ENCODE measurements at regions not wholly inside any gene's neighbourhood (a gene's known extent, or its start where the extent isn't known, plus 50 kb on each side); places are given as distances from the start of the nearest gene placed in this dataset.
A peak's percentile ranks its signal among the peaks of the same experiment; 100 is the strongest.

DNA sequence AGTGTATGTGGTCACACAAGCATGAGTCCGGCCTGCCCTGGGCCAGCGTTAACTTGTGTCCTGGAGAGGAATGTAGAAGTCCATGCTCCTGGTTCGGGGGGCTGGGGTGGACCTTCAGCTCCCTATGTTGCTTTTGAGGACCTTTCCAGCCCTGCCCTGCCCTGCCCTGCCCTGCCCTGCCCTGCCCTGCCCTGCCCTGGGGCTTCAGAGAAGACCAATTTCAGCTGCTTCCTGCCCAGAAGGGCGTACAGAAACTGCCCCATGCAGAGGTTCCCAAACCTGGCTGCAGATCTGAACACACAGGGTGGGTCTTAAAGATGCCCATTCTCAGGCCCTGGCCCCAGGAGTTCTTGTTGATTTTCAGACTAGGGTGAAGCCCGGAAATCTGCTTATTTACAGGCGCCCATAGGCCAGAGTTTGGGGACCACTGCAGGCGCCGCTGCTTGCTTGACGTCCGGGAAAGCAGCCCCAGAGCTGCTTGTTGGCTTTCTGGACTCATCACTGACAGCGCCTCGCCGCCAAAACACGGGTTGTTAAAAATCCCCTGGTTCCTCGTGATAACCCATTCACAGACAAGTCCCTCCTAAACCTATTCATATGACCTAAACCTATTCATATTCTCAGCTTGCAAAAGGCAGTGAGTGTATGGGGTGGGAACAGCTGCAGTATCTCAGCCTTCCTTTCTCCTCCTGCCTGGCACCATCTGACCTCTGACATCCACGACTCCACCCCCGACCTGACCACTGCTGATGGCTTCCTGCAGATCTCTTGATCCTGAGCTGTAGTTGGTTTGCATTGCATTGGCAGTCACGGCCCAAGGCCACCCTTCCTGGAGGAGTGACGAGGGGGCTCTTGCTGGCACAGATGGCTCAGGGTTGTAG is 198.3 kb downstream of the GLI2 start:
- Histone ChIP-seq H3K36me3 (no peaks in the 10 kb centered on the region), H3K27me3 (no peaks in the 10 kb centered on the region), H3K4me1 (peaks cover 0 to 45% (median 2%) of the 10 kb centered on the region in 4 donors), H3K4me3 (no peak overlapping the region), H3K9me3 (no peaks in the 10 kb centered on the region), H3K27ac (no peak overlapping the region)
- DNase-seq, result no peak
- no peak for TF ChIP-seq POLR2A (IDR thresholded peaks at IDR 0.05)
- TF ChIP-seq, protein P1, sequence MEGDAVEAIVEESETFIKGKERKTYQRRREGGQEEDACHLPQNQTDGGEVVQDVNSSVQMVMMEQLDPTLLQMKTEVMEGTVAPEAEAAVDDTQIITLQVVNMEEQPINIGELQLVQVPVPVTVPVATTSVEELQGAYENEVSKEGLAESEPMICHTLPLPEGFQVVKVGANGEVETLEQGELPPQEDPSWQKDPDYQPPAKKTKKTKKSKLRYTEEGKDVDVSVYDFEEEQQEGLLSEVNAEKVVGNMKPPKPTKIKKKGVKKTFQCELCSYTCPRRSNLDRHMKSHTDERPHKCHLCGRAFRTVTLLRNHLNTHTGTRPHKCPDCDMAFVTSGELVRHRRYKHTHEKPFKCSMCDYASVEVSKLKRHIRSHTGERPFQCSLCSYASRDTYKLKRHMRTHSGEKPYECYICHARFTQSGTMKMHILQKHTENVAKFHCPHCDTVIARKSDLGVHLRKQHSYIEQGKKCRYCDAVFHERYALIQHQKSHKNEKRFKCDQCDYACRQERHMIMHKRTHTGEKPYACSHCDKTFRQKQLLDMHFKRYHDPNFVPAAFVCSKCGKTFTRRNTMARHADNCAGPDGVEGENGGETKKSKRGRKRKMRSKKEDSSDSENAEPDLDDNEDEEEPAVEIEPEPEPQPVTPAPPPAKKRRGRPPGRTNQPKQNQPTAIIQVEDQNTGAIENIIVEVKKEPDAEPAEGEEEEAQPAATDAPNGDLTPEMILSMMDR (IDR thresholded peaks at IDR 0.05), result no peak

DNA sequence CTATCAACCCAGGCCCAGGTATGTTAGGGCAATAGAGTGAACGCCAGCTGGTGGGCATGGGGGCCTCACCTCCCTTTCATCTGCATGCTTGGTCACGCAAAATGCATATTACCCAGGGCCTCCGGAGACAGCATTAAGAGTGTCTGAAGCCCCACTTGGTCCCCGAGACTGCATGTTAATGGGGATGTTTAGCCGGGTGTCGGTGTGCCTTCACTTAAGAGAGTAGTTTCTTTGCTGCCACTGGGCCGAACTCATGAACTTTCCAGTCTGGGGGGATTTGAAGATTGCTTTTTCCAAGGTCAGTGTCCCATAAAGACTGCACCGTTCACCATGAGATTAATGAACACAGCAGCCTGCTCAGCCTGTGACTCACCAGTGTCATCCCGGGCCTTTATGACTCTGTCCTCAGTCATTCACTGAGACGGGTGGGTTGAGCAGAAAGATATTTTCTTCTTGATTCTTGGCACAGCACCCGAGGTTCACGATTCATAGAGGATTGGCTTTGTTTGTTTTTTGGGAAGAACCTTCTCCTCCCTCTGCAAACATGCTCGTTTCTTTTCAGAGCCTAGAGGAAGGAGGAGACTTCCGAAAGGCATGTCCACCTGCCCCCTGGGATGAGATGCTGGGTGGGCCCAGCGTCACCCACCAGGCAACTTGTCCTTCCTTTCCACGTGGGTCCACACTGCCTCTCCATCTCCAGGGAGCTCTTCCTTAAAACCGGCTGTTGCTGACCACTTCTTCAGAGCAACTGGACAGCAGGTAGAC is 199.1 kb downstream of the GLI2 start:
- peak in 1 of 3 donors; percentile 70 for DNase-seq
- no peaks in the 10 kb centered on the region for H3K9me3 ChIP-seq
- TF ChIP-seq, protein P1 (IDR thresholded peaks at IDR 0.05), result no peak
- H3K27me3 ChIP-seq, result no peaks in the 10 kb centered on the region
- H3K27ac ChIP-seq, result no peak overlapping the region
- peaks cover 0 to 45% (median 2%) of the 10 kb centered on the region in 4 donors for H3K4me1 ChIP-seq
- H3K36me3 ChIP-seq, result no peaks in the 10 kb centered on the region
- H3K4me3 ChIP-seq, result no peak overlapping the region

DNA sequence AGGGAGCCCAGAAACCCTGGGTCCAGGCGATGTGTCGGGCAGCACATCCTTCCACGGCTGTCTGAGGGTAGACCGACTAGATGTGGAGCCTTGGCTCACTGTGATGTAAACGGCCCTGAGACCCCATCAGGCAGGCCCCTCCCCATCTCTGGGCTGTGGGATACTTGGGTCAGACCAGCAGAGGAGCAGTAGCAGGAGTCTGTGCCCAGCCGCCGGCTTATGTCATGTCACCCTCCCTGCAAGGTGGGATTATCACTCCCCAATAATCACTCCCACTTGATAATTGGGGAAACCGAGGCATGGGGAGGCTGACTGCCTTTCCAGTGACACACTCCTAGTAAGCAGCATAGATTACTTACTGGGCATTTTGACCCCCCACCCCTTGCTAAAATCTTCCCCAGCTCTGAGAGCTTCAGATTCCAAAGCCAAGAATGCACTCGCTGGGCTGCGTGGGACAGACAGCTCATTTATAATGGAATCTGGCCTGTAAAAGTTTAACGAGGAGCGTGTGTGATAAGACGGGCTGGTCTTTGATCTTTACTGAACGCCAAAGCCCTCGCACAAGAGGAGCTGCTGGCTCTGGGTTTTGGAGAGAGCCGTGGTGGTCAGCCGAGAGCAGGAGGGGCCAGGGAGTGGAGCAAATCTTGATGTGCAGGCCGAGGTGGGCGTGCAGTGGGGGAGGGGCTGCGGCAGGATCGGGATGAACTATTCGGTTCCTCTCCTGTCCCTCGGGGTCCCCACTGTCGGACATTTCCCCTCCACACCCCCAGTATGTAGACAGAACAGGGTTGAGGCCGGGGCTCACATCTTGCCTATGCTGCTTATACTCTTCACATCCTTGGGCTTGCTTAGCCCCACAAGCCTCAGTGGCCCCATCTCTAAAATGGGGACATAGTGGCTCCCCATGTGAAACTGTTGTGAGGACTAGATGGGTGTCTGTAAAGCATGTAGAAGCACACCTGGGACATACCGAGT is 200.0 kb downstream of the GLI2 start:
- Histone ChIP-seq H3K36me3 (no peaks in the 10 kb centered on the region), H3K4me1 (peaks cover 0 to 45% (median 2%) of the 10 kb centered on the region in 4 donors), H3K9me3 (no peaks in the 10 kb centered on the region), H3K27ac (no peak overlapping the region), H3K4me3 (no peak overlapping the region), H3K27me3 (no peaks in the 10 kb centered on the region)
- no peak for TF ChIP-seq POLR2A (IDR thresholded peaks at IDR 0.05)
- TF ChIP-seq, protein P1 (IDR thresholded peaks at IDR 0.05), result no peak
- no peak for DNase-seq

DNA sequence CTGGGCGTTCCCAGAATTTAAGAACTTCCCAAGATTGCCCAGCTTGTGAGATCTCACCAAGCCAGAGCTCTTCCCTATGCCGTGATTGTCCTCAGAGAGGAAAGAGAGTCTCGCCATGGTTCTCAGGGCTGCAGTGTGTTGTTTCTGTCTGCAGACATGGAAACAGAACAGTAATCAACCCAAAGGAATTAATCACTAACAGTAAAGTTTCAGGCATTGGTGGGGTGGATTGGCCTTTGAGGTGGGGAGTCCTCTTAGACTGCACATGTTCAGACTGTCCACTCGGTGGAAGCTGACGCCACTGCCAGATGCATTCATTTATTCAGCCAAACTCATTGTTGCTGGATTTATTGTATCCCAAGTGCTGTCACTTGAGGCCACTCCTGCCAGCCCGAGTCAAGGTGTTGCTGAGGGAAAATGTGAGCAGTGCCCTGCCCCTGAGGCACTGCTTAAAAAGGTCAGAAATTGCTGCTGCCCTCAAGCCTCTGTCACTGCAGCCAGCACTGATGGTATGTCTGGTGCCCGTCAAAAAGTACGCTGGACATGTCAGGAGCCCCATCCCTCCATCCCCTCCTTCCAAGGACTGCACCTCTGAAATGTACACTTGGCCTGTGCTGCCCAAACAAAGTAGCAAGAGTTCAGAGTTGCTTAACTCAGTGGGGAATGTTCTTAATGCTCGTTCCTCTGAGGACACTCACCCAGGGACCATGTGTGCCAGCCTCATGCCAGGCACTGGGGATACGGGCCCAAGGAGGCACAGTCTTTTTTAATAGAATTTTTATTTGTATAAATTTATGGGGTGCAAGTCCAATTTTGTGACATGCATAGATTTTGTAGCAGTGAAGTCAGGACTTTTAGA is 201.0 kb downstream of the GLI2 start:
- peaks cover 0 to 45% (median 2%) of the 10 kb centered on the region in 4 donors for H3K4me1 ChIP-seq
- H3K4me3 ChIP-seq, result no peak overlapping the region
- no peak for TF ChIP-seq POLR2A (IDR thresholded peaks at IDR 0.05)
- TF ChIP-seq, protein P1 (IDR thresholded peaks at IDR 0.05), result no peak
- no peaks in the 10 kb centered on the region for H3K9me3 ChIP-seq
- no peaks in the 10 kb centered on the region for H3K27me3 ChIP-seq
- DNase-seq, result no peak
- H3K36me3 ChIP-seq, result no peaks in the 10 kb centered on the region
- H3K27ac ChIP-seq, result no peak overlapping the region
